ENCODE measurements at regions not wholly inside any gene's neighbourhood (a gene's known extent, or its start where the extent isn't known, plus 50 kb on each side); places are given as distances from the start of the nearest gene placed in this dataset.

- dilution Hi-C loops (cut with MboI; ENCODE audit: extremely low pct_ligation_motif_present, low sequenced_read_pairs) = no loop called here
- no peaks in the 10 kb centered on the region for H3K9me1 ChIP-seq (ENCODE audit: control insufficient read depth, extremely low read depth, insufficient read depth, low read length)
- H3K79me2 ChIP-seq (ENCODE audit: control insufficient read depth, insufficient read depth, low read length) = no peaks in the 10 kb centered on the region
- no peak overlapping the region for H3K27ac ChIP-seq (ENCODE audit: control insufficient read depth, insufficient read depth, low read length)
- no peak overlapping the region for H3K9ac ChIP-seq (ENCODE audit: control insufficient read depth, extremely low read depth, insufficient read depth, low read length)
- no peaks in the 10 kb centered on the region for H3K27me3 ChIP-seq (ENCODE audit: control insufficient read depth, extremely low read depth, insufficient read depth, low read length)
- H3K4me3 ChIP-seq (ENCODE audit: control insufficient read depth in 2 of 3, extremely low read depth in 1 of 3, insufficient read depth in 2 of 3, low read depth in 1 of 3, low read length in 3 of 3) = no peak overlapping the region
- H3K9me3 ChIP-seq (ENCODE audit: control insufficient read depth, low read depth, low read length) = peaks cover 2% of the 10 kb centered on the region
- H3K4me2 ChIP-seq (ENCODE audit: control insufficient read depth, extremely low read depth, insufficient read depth, low read depth, low read length) = no peak overlapping the region
- no peaks in the 10 kb centered on the region for H4K20me1 ChIP-seq (ENCODE audit: control insufficient read depth, extremely low read depth, insufficient read depth, low read length)
- DNase-seq (ENCODE audit: low read depth, low spot score) (no peak), FAIRE-seq (no peak)
- TF ChIP-seq EZH2 (IDR thresholded peaks at IDR 0.05; ENCODE audit: low read length) (no peak), CTCF (optimal IDR thresholded peaks at IDR 0.05 in 1 of 3, IDR thresholded peaks at IDR 0.05 in 1 of 3, conservative IDR thresholded peaks at IDR 0.05 in 1 of 3; ENCODE audit: extremely low read depth in 1 of 3, insufficient read depth in 2 of 3, low read length in 3 of 3) (no peak)
- H3K4me1 ChIP-seq (ENCODE audit: control insufficient read depth, extremely low read depth, insufficient read depth, low read length) = no peaks in the 10 kb centered on the region
- H2AFZ ChIP-seq (ENCODE audit: control insufficient read depth, low read length) = no peak overlapping the region
- H3K36me3 ChIP-seq (ENCODE audit: control insufficient read depth in 2 of 2, extremely low read depth in 1 of 2, insufficient read depth in 2 of 2, low read length in 2 of 2) = no peaks in the 10 kb centered on the region
Observed at GRCh38 chr18:70826571-70826970, 537.7 kb downstream of the SOCS6 start.

- H3K4me3 ChIP-seq (ENCODE audit: control insufficient read depth in 2 of 3, extremely low read depth in 1 of 3, insufficient read depth in 2 of 3, low read depth in 1 of 3, low read length in 3 of 3) = no peak overlapping the region
- H3K4me1 ChIP-seq (ENCODE audit: control insufficient read depth, extremely low read depth, insufficient read depth, low read length) = no peaks in the 10 kb centered on the region
- H3K27me3 ChIP-seq (ENCODE audit: control insufficient read depth, extremely low read depth, insufficient read depth, low read length) = no peaks in the 10 kb centered on the region
- no peak overlapping the region for H3K9ac ChIP-seq (ENCODE audit: control insufficient read depth, extremely low read depth, insufficient read depth, low read length)
- no peak for DNase-seq (ENCODE audit: low read depth, low spot score)
- no peaks in the 10 kb centered on the region for H3K79me2 ChIP-seq (ENCODE audit: control insufficient read depth, insufficient read depth, low read length)
- no peaks in the 10 kb centered on the region for H3K36me3 ChIP-seq (ENCODE audit: control insufficient read depth in 2 of 2, extremely low read depth in 1 of 2, insufficient read depth in 2 of 2, low read length in 2 of 2)
- no peak overlapping the region for H2AFZ ChIP-seq (ENCODE audit: control insufficient read depth, low read length)
- H3K9me3 ChIP-seq (ENCODE audit: control insufficient read depth, low read depth, low read length) = peaks cover 1% of the 10 kb centered on the region
- no peak for FAIRE-seq
- H3K27ac ChIP-seq (ENCODE audit: control insufficient read depth, insufficient read depth, low read length) = no peak overlapping the region
- H4K20me1 ChIP-seq (ENCODE audit: control insufficient read depth, extremely low read depth, insufficient read depth, low read length) = no peaks in the 10 kb centered on the region
- dilution Hi-C loops (cut with MboI; ENCODE audit: extremely low pct_ligation_motif_present, low sequenced_read_pairs) = no loop called here
- no peak for TF ChIP-seq EZH2 (IDR thresholded peaks at IDR 0.05; ENCODE audit: low read length)
- TF ChIP-seq CTCF (optimal IDR thresholded peaks at IDR 0.05 in 1 of 3, IDR thresholded peaks at IDR 0.05 in 1 of 3, conservative IDR thresholded peaks at IDR 0.05 in 1 of 3; ENCODE audit: extremely low read depth in 1 of 3, insufficient read depth in 2 of 3, low read length in 3 of 3) = no peak
- no peaks in the 10 kb centered on the region for H3K9me1 ChIP-seq (ENCODE audit: control insufficient read depth, extremely low read depth, insufficient read depth, low read length)
- no peak overlapping the region for H3K4me2 ChIP-seq (ENCODE audit: control insufficient read depth, extremely low read depth, insufficient read depth, low read depth, low read length)
Observed at GRCh38 chr18:70822691-70823090, 533.8 kb downstream of the SOCS6 start.
